NCI-H2196 (cell line): ENCODE measurements at regions not wholly inside any gene's neighbourhood (a gene's known extent, or its start where the extent isn't known, plus 50 kb on each side); places are given as distances from the start of the nearest gene placed in this dataset.
"Not testable (repeated sequence)": the region's sequence is repeated elsewhere in the genome, so short reads cannot be mapped to it uniquely, and the experiment has no call there.

ENCODE experiments used
- DNase-seq: peaks from one replicate; lab custom pipeline; 2025; ENCODE audit not compliant: unreplicated experiment; lab: John Stamatoyannopoulos, UW

- DNase-seq: no peak
Observed at GRCh38 chr2:59850554-59850953, 702.9 kb downstream of the BCL11A start.

DNA sequence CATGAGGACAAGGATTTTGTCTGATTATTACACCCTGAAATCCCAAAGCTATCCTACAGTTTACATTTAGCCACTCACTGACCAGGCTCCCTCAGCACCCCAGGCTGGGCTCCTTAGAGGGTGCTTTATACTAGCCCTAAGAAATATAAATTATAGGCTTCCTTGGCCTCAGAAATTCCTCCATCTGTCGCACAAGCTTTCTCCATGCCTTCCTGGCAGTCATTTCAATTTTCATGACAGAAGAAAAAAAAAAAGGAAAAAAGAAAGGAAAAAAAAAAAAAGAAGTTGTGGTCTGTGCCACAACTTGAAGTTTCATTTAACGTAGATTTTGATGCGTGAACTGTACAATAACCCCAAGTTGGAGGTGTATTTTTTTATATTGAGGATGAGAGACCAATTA, 719.5 kb downstream of the BCL11A start:
- no peak for DNase-seq

GRCh38 chr2:59830601-59831000, 722.9 kb downstream of the BCL11A start:
- DNase-seq: no peak

DNA sequence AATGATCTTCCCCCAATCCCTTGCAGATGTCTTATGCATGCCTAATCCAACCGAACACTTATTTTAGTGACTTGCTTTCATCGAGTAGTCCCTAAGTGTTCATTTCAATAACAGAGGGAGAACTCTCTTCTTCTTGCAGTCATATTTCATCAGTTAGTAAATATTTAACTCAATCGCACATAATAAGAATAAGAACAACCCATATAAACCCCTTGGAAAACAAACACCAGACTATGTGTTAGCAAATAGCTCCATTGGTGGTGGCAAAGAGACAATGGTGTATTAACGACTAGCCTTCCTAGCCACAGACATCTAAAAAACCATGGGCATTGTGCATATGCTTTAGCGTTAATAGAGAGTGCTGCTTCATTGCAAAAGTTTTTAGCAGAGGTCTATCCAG, 725.8 kb downstream of the BCL11A start:
- DNase-seq: no peak

GRCh38 chr2:59826177-59826576, 727.3 kb downstream of the BCL11A start:
- no peak for DNase-seq

DNA sequence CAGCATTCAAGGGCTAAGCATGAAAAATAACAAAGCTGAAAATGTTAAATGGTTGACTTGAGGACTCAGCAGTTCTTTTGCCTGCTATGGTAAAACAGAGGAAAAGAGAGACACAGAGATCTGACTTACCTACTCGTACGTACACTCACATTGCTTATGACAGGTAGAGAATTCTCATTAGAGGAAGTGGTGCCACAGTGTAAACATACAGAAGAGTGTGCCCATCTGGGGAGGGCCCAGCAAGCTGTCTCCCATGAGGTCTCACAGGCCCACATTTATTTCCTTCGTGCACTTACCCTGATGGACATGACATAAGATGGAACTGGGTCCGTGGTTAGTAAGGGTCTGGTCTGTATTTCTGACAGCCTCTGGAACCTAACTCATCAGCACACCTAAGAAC, 729.1 kb downstream of the BCL11A start:
- DNase-seq: no peak

GRCh38 chr2:59816075-59816474, 737.4 kb downstream of the BCL11A start:
- no peak for DNase-seq

GRCh38 chr2:59810283-59810682, 743.2 kb downstream of the BCL11A start:
- DNase-seq: not testable (repeated sequence)

- DNase-seq: peak; percentile 0
Observed at GRCh38 chr2:59806486-59806885, 747.0 kb downstream of the BCL11A start.

DNA sequence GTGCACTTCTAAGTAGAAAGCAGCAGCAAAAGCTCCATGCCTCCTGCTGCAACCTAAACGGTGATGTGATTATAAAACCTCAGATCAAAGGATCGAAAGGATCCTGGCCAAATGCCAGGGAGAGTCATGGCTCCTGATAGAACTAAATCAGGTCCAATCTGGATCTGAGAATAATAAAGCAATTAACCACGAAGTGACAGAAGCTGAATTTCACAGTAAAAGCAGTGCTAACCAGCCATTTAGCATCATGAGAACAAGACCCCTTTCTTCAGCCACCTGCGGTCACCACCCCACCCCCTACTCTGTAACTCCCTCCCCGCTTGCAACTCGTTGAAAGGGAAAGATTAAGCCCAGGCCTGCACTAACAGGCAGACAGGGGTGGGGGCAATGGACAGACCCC, 748.7 kb downstream of the BCL11A start:
- DNase-seq: peak; percentile 11

DNA sequence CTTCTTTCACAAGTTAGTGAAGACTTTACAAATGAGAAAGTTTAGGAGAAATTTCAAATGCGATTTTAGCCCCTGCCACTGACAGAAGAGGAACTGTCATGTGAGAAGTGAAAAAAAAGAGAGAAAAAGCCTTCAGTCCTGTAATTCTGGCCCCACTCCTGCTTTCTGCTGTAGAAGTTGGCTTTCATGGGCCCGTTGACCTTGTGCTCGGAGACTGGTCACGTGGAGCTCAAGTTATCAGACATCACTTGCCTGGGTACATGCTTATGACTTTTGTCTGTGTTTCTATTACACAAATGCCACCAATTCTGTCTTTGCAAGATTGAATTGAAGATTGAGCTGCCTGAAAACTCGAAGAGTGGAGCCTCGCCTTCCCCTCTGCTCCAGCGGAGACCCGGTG, 749.9 kb downstream of the BCL11A start:
- no peak for DNase-seq

GRCh38 chr2:59798687-59799232, 754.7 kb downstream of the BCL11A start:
- DNase-seq: no peak

DNA sequence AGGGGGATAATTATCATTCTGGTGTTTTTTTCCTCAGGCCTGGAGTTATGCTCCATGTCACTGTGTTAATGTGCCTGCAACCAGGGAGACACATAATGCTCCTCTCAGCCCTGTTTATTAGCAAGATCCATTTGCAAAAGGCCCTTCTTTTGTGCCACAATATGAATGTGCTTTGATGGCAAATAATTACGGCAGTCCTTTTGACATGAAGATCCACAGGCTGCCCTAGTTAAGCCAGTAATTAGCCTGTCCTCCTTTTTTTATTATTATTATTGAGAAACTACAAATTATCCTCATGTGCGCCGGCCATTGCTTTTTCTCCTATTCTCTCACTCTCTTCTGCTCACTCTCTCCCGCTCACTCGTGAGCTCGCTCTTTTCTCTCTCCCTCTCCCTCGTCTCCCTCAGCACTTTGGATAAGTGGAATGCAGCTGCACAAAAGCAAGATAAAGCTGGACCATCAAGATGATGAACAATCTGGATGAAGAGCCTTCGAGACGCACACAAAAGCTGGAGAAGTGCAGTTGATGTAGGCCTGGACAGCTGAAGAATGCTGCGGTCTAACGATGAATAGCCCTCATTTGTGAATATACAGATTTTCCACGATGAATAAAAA, 762.3 kb downstream of the BCL11A start:
- DNase-seq: no peak

GRCh38 chr2:59790186-59791003, 763.1 kb downstream of the BCL11A start:
- no peak for DNase-seq

- no peak for DNase-seq
Observed at GRCh38 chr2:59789523-59789922, 763.9 kb downstream of the BCL11A start.

DNA sequence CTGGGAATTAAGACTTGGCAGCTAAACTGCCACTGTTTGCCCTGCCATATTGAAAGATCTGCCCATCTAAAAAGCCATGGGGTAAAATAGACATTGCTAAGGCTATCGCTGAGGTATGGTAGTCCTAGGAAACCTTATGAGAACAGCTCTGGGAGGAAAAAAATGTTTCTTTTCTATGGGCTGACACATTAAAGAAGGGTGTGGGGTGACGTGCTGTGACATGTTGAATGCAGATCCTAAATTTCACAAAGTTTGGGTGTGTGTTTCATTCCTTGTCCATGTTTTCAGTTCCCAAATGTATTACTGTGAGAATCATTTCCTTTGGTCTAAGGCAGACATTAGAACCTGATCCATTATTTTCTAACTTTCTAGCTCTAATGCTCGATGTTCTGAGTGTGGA, 766.4 kb downstream of the BCL11A start:
- DNase-seq: no peak

- DNase-seq: no peak
Observed at GRCh38 chr2:59786684-59787083, 766.8 kb downstream of the BCL11A start.

- no peak for DNase-seq
Observed at GRCh38 chr2:59779571-59779970, 773.9 kb downstream of the BCL11A start.

- DNase-seq: no peak
Observed at GRCh38 chr2:59777120-59777519, 776.3 kb downstream of the BCL11A start.

DNA sequence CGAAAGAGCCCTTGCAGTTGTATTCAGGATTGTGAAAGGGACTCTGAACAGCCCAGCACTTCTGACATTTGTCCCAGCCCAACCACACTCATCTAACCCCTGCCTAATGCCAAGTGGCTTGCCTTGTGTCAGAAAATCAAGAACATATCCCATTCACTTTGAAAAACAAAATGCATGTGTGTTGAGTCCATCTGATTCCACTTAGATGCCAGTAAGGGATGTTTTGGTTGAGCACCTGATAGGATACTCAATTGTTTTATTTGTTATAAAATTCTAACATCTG, 776.8 kb downstream of the BCL11A start:
- DNase-seq: no peak

DNA sequence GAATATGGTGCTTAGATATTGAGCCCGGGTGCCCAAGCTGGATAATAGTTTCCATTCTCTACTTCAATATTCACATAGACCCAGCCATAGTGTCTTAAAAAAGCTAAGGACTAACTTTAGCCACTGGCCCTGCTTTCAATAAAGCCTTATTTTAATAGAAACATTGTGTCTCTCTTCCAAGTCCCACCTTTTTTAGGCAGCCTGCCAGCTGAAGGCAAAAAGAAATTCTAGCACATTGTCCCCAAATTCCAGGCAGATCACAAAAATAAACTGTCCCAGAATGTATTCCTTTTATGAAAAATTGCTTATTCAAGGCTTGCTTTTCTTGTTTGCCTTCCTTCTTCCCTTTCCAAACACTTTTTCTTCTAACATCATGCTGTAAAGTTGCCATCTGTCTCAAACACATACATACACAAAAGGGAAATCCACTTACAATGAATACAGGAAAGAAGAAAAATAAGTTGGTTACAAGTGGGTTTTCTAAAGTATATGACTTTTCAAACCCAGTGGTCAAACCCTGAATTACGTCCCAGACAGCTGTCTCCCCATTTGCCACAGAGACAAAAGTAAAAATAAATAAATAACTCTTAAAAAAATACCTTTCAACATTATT, 778.5 kb downstream of the BCL11A start:
- DNase-seq: no peak

DNA sequence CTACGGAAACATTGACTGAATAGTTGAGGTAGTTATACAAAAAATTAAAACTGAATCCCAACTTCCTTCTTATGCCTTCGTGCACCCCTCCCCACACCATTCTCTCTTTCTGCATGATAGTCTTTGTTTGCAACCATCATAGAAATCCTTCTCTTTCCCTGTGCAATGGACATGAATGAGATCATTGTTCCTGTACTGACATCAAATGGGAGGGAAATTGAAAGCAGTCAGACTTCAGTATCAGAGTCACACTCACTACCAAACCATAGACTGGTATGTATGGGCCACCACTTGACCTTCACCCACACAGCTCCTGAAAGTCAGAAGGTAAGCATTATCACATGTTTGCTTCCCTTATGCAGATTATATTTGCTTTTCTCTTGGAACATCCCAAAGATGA, 782.8 kb downstream of the BCL11A start:
- DNase-seq: no peak
